Neural progenitor cell (in vitro differentiated cells): ENCODE measurements at regions not wholly inside any gene's neighbourhood (a gene's known extent, or its start where the extent isn't known, plus 50 kb on each side); places are given as distances from the start of the nearest gene placed in this dataset.

ENCODE experiments used
- DNase-seq: peaks from one replicate; pipeline ENCODE4 v3.0.0-alpha.2; 2016; ENCODE audit warnings: low spot score
- H2AFZ ChIP-seq: fragments of 200-600 bp; sonication (generic); replicated peaks from 2 replicates; pipeline ENCODE4 v1.6.1; 2016; ENCODE audit warnings: antibody characterized with exemption
- H3F3A ChIP-seq: fragments of 200-600 bp; sonication (generic); 2 replicates; pipeline ENCODE4 v1.6.1; 2016; ENCODE audit warnings: antibody characterized with exemption, low read depth
- H3K27ac ChIP-seq: fragments of 200-600 bp; sonication (generic); 2 replicates; pipeline ENCODE4 v1.5.1; 2016; ENCODE audit warnings: mild to moderate bottlenecking
- H3K27me3 ChIP-seq: fragments of 200-600 bp; sonication (generic); 2 replicates; pipeline ENCODE4 v1.6.1; 2016; ENCODE audit warnings: mild to moderate bottlenecking, moderate library complexity
- H3K36me3 ChIP-seq: fragments of 200-600 bp; sonication (generic); 2 replicates; pipeline ENCODE4 v1.5.1; 2016
- H3K4me1 ChIP-seq: fragments of 200-600 bp; sonication (generic); 2 replicates; pipeline ENCODE4 v1.6.1; 2016; ENCODE audit warnings: mixed run types
- H3K4me2 ChIP-seq: fragments of 200-600 bp; sonication (generic); 2 replicates; pipeline ENCODE4 v1.6.1; 2016
- H3K4me3 ChIP-seq: fragments of 200-600 bp; sonication (generic); 2 replicates; pipeline ENCODE4 v1.5.1; 2016
- H3K79me2 ChIP-seq: fragments of 200-600 bp; sonication (generic); 2 replicates; pipeline ENCODE4 v1.6.1; 2016; ENCODE audit warnings: low read depth
- H3K9ac ChIP-seq: fragments of 200-600 bp; sonication (generic); 2 replicates; pipeline ENCODE4 v1.6.1; 2016
- H3K9me3 ChIP-seq: fragments of 200-600 bp; sonication (generic); 2 replicates; pipeline ENCODE4 v1.5.1; 2016; ENCODE audit warnings: low read depth
- H4K20me1 ChIP-seq: fragments of 200-600 bp; sonication (generic); 2 replicates; pipeline ENCODE4 v1.6.1; 2016; ENCODE audit warnings: low read depth
- H3K27ac Mint-ChIP-seq: 3 replicates; pipeline ENCODE4 v1.8.0; 2021; ENCODE audit warnings: mixed read lengths
- H3K27me3 Mint-ChIP-seq: 2 replicates; pipeline ENCODE4 v1.8.0; 2022; ENCODE audit warnings: low read depth, mild to moderate bottlenecking, inconsistent platforms, moderate library complexity, mixed read lengths; ENCODE audit not compliant: insufficient read depth
- H3K36me3 Mint-ChIP-seq: 3 replicates; pipeline ENCODE4 v1.8.0; 2021; ENCODE audit warnings: mixed read lengths
- H3K4me1 Mint-ChIP-seq: 3 replicates; pipeline ENCODE4 v1.8.0; 2021; ENCODE audit warnings: mixed read lengths
- H3K4me3 Mint-ChIP-seq: 3 replicates; pipeline ENCODE4 v1.8.0; 2021; ENCODE audit warnings: mild to moderate bottlenecking, moderate library complexity, mixed read lengths
- H3K9me3 Mint-ChIP-seq: 3 replicates; pipeline ENCODE4 v1.8.0; 2020; ENCODE audit warnings: mixed read lengths
- EZH2 ChIP-seq: fragments of 200-600 bp; sonication (generic); IDR thresholded peaks from 2 replicates; pipeline ENCODE4 v1.6.1; 2017; ENCODE audit warnings: antibody characterized with exemption, mild to moderate bottlenecking, moderate library complexity
- EZH2phosphoT487 ChIP-seq: fragments of 200-600 bp; sonication (generic); IDR thresholded peaks from 2 replicates; pipeline ENCODE4 v1.6.1; 2017; ENCODE audit warnings: antibody characterized with exemption
- TF ChIP-seq, protein P1 (sequence below): fragments of 200-600 bp; sonication (generic); IDR thresholded peaks from 2 replicates; pipeline ENCODE4 v1.5.1; 2017; ENCODE audit warnings: antibody characterized with exemption, mild to moderate bottlenecking

DNA sequence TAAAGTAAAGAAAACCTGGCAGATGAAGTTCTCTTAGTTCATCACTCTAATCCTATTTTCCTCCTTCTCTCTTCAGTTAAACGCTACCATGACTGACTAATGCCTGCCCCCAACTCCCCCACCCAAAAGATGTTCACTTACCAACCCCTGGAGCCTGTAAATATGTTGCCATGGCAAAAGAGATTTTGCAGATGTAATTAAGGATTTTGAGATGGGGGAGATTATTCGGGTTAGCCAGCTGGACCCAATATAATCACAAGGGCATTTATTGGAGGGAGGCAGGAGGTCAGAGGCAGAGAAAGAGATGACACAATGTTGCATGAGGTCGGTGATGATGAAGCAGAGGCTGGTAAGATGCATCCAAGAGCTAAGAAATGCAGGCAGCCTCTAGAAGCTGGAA lies 69.3 kb upstream of the PPP2R5A start:
- no peaks in the 10 kb centered on the region for H3K36me3 ChIP-seq
- no peak overlapping the region for H3K4me2 ChIP-seq
- H3K4me3 ChIP-seq: no peak overlapping the region
- Mint-ChIP-seq H3K27me3 (peaks cover 3% of the 10 kb centered on the region), H3K4me1 (peaks cover 34% of the 10 kb centered on the region), H3K4me3 (no peak overlapping the region), H3K36me3 (peaks cover 3% of the 10 kb centered on the region), H3K9me3 (peaks cover 7% of the 10 kb centered on the region), H3K27ac (no peak overlapping the region)
- no peaks in the 10 kb centered on the region for H3F3A ChIP-seq
- H3K9ac ChIP-seq: no peak overlapping the region
- no peaks in the 10 kb centered on the region for H4K20me1 ChIP-seq
- H3K9me3 ChIP-seq: no peaks in the 10 kb centered on the region
- no peak overlapping the region for H3K27ac ChIP-seq
- DNase-seq: no peak
- TF ChIP-seq EZH2phosphoT487 (no peak), EZH2 (no peak)
- TF ChIP-seq, protein P1, sequence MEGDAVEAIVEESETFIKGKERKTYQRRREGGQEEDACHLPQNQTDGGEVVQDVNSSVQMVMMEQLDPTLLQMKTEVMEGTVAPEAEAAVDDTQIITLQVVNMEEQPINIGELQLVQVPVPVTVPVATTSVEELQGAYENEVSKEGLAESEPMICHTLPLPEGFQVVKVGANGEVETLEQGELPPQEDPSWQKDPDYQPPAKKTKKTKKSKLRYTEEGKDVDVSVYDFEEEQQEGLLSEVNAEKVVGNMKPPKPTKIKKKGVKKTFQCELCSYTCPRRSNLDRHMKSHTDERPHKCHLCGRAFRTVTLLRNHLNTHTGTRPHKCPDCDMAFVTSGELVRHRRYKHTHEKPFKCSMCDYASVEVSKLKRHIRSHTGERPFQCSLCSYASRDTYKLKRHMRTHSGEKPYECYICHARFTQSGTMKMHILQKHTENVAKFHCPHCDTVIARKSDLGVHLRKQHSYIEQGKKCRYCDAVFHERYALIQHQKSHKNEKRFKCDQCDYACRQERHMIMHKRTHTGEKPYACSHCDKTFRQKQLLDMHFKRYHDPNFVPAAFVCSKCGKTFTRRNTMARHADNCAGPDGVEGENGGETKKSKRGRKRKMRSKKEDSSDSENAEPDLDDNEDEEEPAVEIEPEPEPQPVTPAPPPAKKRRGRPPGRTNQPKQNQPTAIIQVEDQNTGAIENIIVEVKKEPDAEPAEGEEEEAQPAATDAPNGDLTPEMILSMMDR: no peak
- H3K79me2 ChIP-seq: no peaks in the 10 kb centered on the region
- H2AFZ ChIP-seq: no peak overlapping the region
- peaks cover 17% of the 10 kb centered on the region for H3K4me1 ChIP-seq
- H3K27me3 ChIP-seq: no peaks in the 10 kb centered on the region

DNA sequence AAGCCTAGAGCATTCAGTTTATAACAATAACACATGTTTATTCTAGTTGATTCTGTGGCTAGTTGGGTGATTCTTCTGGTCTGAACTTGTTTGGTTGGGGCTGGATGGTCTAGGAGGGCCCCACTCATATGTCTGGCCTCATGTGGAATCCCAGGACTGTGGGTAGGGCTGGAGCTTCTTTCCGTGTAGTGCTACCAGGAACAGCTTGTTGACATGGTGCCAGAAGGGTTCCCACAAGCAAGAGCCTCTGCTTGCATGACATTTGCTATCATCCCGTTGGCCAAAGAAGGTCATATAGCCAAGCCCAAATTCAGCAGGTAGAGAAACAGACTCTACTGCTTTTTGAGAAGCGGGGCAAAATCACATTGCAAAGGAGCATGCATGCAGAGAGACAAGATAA lies 67.6 kb upstream of the PPP2R5A start:
- Mint-ChIP-seq H3K36me3 (peaks cover 3% of the 10 kb centered on the region), H3K9me3 (peaks cover 7% of the 10 kb centered on the region), H3K27me3 (peaks cover 3% of the 10 kb centered on the region), H3K27ac (no peak overlapping the region), H3K4me3 (no peak overlapping the region), H3K4me1 (peaks cover 29% of the 10 kb centered on the region)
- Histone ChIP-seq H3K9ac (no peak overlapping the region), H3K9me3 (no peaks in the 10 kb centered on the region), H3K79me2 (no peaks in the 10 kb centered on the region), H3K4me3 (no peak overlapping the region), H3K27ac (no peak overlapping the region), H3K36me3 (no peaks in the 10 kb centered on the region), H2AFZ (no peak overlapping the region), H3K4me2 (no peak overlapping the region), H3K4me1 (peaks cover 17% of the 10 kb centered on the region), H3F3A (no peaks in the 10 kb centered on the region), H4K20me1 (no peaks in the 10 kb centered on the region), H3K27me3 (no peaks in the 10 kb centered on the region)
- TF ChIP-seq, protein P1: no peak
- TF ChIP-seq EZH2phosphoT487 (no peak), EZH2 (no peak)
- no peak for DNase-seq

DNA sequence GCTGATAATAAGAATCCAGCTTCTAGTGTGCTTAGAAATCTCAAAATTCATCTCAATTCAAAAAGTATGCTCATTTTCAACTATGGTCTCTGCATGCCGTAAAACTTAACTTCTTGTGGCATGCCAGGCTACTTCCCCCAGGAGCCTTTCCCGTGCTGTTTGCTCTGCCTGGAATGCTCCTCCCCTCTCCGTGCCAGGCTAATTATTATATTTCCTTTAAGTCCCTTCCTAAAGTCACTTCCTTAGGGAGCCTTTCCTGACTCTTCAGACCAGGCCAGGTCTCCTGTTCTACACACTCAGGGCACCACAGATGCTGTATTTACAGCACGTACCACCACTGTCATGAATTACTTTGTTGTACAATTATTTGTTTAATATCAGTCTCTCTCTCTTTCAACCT lies 67.1 kb upstream of the PPP2R5A start:
- Histone ChIP-seq H4K20me1 (no peaks in the 10 kb centered on the region), H3K4me2 (no peak overlapping the region), H3K27me3 (no peaks in the 10 kb centered on the region), H3K4me3 (no peak overlapping the region), H3K9me3 (no peaks in the 10 kb centered on the region), H3K27ac (no peak overlapping the region), H3K79me2 (no peaks in the 10 kb centered on the region), H3K36me3 (no peaks in the 10 kb centered on the region), H3K9ac (no peak overlapping the region), H2AFZ (no peak overlapping the region), H3F3A (no peaks in the 10 kb centered on the region), H3K4me1 (peaks cover 17% of the 10 kb centered on the region)
- Mint-ChIP-seq H3K27me3 (peaks cover 3% of the 10 kb centered on the region), H3K27ac (no peak overlapping the region), H3K4me1 (peaks cover 26% of the 10 kb centered on the region), H3K4me3 (no peak overlapping the region), H3K9me3 (peaks cover 7% of the 10 kb centered on the region), H3K36me3 (peaks cover 3% of the 10 kb centered on the region)
- no peak for DNase-seq
- TF ChIP-seq EZH2 (no peak), EZH2phosphoT487 (no peak)
- TF ChIP-seq, protein P1: no peak

DNA sequence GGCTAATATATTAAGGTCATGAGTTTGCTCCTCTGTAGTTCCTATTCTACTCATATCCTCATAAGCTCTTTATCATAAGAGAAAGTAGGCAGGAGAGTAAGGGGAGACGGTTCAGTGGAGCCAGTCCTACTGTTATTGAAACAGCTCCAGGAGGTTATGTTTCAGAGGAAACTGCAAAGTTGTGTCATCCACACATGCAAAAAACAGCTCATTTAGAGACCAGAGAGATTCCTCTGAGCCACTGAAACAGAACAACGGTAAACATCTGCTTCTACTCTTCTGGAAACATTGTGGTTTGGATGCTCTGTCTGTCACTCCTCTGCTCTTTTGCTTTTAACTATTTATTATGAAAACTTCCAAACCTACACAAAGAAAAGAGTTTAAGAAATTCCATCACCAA lies 66.3 kb upstream of the PPP2R5A start:
- Mint-ChIP-seq H3K27ac (peak overlapping the region; percentile 20), H3K9me3 (peaks cover 7% of the 10 kb centered on the region), H3K4me1 (peaks cover 26% of the 10 kb centered on the region), H3K36me3 (peaks cover 3% of the 10 kb centered on the region), H3K27me3 (no peaks in the 10 kb centered on the region), H3K4me3 (no peak overlapping the region)
- H3K27ac ChIP-seq: no peak overlapping the region
- H3K9ac ChIP-seq: no peak overlapping the region
- H3K4me3 ChIP-seq: no peak overlapping the region
- no peaks in the 10 kb centered on the region for H3K9me3 ChIP-seq
- no peaks in the 10 kb centered on the region for H3K27me3 ChIP-seq
- H3K4me1 ChIP-seq: peaks cover 17% of the 10 kb centered on the region
- H3K4me2 ChIP-seq: peak overlapping the region; percentile 51
- TF ChIP-seq EZH2: no peak
- TF ChIP-seq, protein P1: no peak
- TF ChIP-seq EZH2phosphoT487: no peak
- no peak overlapping the region for H2AFZ ChIP-seq
- no peaks in the 10 kb centered on the region for H3K36me3 ChIP-seq
- DNase-seq: no peak
- H3F3A ChIP-seq: no peaks in the 10 kb centered on the region
- H4K20me1 ChIP-seq: no peaks in the 10 kb centered on the region
- no peaks in the 10 kb centered on the region for H3K79me2 ChIP-seq
